Cerebellar nuclear complex (tissue), 1 donor: ENCODE measurements at regions not wholly inside any gene's neighbourhood (a gene's known extent, or its start where the extent isn't known, plus 50 kb on each side); places are given as distances from the start of the nearest gene placed in this dataset.
"Not testable (repeated sequence)": the region's sequence is repeated elsewhere in the genome, so short reads cannot be mapped to it uniquely, and the experiment has no call there.

Source experiments
- DNase-seq, 2 experiments: peaks; one replicate each; lab custom pipeline; 2025; lab: John Stamatoyannopoulos, UW

DNA sequence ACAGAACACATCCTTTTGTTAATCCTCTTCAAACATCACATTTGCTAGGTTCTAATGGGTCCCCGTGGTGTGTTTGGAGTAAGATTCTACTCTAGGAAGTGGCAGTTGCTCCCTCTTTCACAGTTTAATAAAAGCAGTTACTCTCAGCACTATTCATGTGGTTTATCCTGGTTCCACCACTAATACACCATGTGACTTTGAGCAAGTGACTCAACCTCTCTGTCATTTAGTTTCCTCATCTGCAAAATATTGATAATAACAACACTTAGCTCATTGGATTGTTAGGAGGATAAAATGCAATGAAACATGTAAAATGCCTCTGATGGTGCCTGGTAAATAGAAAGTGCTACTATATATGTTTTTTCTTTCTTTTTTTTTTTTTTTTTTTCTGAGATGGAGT is 488.0 kb upstream of the NOX3 start:
- DNase-seq: no peak

DNA sequence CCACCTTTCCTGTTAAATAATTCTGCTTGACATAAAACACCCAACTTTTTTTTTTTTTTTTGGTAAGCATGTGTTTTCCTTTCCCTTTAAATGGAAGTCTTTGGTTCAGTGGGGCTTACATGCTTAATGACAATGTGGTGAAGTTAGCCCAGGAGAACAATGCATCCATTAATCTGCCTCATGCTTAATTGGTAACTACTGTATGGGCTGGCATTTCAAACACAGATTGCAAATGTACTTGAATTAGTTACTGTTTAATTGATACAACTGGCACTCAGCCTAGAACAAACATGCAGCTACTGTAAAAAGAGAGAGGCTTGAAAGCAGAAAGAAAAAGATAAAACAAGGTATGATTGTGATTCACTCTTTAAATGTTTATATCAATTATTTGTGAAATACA is 483.6 kb upstream of the NOX3 start:
- no peak for DNase-seq

DNA sequence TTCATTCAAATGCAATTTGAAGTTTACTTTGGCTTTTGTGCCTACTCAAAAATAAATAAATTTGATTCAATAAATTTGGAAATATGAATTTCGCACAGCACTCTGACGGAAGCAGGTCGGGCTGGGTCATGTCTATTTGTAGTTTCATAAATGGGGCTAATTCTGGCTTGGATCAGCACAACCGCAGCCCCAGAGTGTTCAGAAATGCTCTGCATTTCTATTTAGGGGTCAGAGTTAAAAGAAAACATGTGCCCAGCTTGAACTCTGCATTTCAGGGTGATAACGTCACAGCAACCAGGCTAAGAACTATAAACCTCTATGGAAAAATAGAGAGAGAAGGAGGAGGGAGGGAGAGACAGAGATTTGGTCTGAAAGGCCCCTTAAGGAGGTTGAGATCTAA is 480.9 kb upstream of the NOX3 start:
- no peak for DNase-seq

DNA sequence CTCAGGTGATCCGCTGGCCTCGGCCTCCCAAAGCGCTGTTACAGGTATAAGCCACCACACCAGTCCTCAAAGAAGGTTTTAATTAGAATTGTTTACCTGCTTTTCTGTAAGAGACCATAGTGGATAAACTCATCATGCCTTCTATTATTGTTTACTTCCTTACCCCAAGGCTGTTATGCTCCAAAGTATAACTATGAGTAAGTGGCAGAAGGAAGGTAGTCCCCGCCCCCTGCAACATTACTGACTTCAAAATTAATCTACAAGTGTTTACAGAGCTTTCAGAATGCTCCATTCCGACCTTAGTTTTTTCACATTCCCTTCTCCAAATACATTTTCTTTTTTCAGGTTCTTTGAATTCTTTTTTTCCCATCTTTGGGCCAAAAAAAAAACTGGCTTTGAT is 480.5 kb upstream of the NOX3 start:
- DNase-seq: no peak

DNA sequence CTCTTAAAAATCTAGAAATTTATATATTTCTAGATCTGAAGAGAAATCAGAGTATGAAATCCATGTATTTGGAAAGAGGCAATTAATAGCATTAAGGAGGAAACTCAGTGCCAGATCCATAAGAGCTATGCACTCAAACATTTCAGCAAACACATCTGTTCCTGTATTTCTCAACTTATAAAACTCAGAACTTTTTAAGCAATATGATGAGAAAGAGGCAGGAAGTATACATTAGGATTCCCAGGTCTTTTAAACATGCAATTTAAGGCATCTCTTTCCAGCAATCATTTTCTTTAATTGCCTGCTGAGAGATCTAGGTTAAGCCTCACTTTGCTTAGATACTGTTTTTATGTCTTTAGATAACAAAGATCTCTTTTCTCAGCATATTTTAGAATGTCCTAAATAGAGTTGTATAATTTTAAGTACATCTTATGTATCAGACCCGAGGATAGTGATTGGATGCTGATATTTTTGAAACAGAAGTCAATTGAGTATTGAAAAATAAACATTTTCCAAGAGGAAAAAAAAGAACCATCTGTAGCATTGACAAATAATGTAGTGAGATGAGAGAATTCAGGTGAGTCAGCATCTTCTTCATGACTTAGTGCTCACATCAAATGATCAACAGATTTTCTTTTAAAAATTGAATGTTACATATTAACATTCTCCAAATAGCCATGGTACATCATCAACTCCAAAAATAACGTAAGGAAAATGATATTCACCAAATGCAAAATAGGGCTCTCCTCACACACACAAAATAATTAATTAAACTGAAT is 461.4 kb upstream of the NOX3 start:
- no peak for DNase-seq

DNA sequence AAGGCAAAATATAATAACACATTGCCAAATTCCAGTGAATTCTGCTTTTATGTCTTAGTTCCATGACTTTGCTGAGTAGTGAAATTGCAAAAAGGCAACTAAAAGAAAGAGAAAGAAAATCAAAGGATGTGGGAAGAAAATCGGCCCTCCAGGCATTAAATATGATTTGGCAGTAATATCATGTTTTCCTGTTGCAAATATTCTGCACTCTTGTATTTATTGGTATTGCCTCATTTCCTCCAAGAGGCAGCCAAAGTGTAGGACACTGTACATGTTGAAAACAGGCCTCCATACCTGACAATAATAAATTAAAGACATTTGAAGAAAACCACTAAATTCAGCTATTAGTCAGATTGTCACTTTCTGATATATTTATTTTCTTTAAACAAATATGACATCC is 460.0 kb upstream of the NOX3 start:
- no peak for DNase-seq

DNA sequence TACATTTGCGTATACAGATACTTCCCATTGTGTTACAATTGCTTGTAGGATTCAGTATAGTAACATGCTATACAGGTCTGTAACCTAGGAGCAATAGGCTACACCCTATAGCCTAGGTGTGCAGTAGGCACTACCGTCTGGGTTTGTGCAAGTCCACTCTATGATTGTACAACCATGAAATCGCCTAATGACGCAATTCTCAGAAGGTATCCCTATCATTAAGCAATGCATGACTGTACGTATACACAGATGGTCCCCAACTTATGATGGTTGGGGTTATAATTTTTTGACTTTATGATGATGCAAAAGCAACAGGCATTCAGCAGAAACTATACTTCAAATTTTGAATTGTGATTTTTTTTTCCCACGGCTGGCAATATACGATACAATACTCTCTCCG is 458.2 kb upstream of the NOX3 start:
- DNase-seq: no peak

DNA sequence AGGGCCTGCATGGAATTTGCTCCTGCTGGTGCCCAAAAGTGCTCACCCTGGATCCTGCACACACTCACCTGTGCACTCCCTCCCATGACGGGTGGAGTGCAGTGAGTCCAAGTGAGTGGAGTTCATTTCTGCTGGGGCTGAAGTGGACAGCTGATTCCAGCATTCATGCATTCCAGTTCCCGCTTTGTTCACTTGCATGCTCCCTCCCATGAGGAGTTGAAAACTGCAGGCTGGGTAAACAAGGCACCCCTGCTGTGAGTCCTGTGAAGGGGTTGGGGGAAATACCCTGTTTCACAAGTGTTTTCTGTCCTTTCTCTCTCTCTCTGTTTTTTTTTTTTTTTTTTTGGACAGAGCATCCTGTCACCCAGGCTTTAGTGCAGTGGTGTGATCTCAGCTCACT is 454.1 kb upstream of the NOX3 start:
- DNase-seq: no peak

DNA sequence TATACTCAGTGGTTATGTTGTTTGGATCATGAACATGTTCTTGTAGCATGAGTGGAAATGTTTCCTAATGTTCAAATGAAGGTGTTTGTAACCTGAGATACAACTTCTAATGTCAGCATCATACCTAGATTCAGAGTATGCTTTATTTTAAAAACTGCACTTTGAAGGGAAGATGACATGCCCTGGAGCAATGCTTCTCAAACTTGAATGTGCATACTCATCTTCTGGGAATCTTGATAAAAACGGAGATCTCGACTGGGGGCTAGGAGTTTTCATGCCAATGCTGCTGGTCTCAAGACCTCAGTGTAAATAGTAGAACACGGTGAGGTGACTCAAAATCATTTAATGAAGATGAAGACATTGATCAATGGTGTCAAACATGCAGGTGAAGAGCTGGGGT is 440.0 kb upstream of the NOX3 start:
- no peak for DNase-seq

DNA sequence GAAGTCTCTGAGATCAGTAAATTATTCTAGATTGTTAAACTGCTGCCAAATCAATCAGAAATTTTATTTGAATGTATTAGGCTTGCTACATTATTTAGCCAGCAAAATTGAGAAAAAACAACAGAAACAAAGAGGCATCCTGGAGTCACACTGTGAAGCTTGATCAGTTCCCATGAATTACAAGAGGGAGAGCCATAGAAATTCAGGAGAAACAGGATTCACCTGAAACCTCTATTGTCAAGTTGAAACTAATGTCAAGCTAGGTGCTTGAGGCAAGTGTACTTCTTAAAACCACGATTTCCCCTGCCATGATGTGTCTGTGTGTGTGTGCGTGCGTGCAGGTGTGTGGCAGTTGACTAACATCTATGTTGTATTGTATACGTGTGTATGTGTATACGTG is 439.1 kb upstream of the NOX3 start:
- no peak for DNase-seq

DNA sequence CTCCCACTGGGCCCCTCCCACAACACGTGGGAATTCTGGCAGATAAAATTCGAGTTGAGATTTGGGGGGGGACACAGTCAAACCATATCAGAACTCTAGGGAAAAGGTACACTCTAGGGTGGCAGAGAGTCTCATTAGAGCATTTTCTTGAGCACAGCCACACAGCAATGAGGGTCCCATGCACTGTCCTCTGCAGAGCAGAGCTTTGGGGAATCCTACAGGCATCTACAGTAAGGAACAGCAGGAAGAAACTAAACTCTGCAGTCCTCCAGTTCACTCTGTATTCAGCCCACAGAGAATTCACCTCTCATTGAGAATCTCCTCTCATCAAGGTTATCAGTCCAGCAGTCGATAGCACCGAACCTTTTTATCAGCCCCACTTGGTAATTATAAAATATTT is 438.6 kb upstream of the NOX3 start:
- DNase-seq: no peak

DNA sequence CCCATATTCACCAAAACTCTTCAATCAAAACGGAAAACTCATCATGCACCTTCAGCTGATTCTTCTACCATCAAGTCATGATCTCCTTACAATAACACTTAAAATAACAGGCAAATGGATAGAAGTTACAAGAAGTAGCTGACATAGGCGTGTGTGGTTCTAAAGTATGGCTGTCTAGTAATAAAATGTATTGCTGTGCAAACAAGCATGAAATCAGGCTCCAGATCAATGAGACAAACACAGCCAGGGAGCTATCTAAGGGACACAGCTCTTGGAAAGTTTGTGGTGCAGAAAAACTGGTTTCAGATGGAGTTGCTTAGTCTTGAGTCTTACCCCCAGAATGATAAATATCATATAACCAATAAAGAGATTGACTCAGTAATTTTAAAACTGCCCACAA is 434.8 kb upstream of the NOX3 start:
- DNase-seq: no peak

DNA sequence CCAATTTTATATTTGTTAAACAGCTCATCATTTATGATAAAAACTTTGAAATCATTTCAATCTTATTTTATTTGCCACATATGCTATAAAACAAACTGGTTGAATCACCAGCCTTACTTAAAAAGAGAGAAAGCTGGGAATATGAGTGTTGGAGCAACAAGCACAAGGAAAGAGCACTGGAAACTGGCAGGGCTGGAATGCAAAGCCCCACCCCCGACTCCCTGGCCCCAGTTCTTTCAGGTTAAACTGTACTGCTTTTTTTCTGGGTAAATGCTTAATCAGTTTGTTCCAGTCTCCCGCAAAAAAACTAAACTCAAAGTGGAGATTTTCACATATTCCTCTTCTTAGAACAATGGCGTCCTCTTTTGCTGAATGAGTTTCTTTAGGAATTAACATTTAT is 433.8 kb upstream of the NOX3 start:
- no peak for DNase-seq

DNA sequence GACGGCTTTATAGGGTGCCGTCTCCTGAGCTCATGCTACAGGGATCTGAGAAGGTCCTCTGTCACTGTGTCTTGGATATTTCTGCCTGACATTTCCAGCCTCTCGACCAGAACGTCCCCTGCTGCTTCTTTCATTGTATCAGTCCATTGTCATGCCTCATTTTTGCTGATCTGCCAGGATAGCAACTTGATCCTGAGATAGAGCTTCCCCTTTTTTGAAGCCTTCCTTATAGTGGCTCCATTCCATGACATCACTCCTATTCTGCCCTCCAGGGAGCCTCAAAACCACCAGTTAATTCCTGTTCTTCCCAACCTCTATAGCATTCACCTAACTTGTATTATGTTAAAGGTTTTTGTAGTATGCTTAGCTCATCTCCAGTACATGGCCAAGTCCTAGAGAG is 431.8 kb upstream of the NOX3 start:
- no peak for DNase-seq

DNA sequence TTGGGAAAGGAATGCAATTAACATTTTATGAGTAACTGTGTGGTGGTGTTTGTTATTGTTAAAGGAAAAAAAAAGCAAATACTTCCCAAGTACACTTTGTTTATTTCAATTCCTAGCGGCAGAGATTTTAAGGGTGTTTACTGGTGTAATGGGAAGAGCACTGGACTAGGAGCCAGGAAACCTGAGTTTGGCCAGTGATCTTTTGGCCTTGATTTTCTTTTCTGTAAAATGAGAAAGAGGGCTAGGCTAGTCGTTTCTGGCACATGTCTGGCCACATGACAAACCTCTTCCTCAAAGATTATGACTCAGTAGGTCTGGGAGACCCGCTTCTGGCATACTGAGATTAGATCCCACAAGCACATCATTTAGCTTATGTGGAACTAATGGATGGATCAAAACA is 428.1 kb upstream of the NOX3 start:
- no peak for DNase-seq

DNA sequence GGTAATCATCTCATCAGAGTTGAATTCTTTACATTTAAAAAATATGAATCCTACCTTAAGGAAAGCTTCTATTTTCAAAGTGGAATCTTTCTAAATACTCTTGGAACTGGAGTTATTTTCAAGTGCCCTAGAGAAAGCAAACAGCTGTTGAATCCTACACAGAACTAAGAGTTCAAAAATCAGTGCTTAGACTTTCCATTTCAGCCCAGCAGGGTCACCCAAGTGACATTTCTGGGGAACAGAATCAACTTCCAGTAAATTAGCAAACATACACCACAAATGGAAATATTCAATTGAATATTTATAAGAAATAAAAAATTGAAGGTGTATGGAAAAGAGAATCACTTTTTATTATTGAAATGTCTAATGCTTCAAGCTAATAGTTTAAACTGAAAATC is 427.7 kb upstream of the NOX3 start:
- no peak for DNase-seq

DNA sequence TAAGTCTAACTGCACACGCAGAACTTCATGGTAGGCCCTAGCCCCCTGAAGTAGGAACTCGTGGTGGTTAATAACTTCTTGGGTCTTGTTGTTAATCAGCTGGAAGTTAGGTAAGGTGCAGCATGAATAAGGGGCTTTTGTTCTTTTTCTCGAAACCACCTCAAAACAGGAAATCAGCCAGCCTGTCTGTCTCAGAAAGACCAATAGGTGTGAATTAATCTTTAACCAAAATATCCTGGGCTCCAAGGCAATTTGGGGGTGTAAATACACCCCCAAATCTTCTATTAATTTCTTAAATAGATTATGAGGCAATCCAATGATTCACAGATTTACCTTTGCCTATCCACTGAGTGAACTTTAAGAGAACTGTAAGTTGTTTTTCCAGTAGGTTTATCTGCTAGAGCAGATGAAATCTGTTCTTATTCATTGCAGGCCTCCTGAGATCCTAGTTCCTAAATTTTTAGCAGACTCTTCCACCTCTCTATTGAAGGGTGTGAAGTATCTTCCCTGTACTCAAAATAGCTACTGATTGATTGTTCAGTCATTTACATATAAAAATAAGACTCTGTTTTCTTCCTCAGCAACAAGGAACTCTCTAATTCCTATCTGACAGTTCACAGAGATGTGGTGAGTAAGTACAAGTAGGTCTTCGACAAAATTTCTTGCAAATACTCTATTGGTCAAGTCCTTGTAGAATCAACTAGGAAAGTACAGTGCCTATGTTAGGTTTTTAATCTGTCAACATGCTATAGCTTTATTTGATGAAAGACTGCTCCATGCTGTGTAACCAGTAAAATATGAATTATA is 427.1 kb upstream of the NOX3 start:
- no peak for DNase-seq

DNA sequence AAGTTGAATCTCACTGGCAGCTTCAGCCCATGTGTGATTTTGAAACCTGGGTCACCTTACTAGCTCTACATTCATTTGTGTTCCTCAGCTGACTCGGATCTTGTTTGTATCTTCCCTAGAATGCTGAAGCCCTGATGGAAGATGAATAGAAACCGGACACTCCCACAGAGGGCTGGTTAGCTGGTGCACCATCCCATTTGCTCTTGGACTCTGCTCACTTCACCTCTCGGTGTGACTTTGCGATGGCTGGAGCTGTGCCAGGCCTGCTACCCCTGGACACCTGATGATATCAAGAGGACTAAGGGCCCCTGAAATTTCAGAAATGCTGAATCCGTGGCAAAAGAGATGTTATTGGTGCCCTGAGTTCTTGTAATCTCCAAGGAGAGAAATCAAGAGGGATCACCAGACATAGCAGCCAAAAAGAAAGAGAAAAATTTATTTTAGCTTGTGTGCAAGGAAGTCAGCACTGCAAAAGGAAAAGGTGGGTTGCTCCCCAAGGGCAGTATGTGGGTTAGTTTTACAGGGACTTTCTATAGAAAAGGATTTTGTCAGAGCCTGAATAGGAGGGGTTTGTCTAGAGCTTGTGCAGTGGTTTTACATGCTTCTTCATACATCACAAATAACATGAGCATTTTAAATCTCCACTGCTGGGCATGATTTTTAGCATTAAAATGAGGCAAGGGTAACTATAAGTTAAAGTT is 426.3 kb upstream of the NOX3 start:
- DNase-seq: no peak

DNA sequence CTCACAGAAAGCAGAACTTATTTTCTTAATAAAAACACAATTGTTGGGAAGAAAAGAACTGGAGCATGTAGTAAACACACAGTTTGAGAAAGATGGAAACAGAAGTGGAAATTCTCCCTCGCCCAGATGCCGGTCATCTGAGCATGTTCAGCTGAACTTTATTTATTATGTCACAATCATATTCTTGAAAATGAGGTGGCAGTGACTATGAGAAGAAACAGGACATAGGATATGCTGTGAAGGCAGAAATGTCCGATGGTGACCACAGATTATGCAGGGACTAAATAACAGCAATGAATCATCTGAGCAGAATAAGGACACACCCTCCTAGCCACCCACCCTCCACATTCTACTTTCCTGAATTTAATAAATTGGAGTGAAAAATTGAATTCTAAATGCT is 425.3 kb upstream of the NOX3 start:
- DNase-seq: no peak

DNA sequence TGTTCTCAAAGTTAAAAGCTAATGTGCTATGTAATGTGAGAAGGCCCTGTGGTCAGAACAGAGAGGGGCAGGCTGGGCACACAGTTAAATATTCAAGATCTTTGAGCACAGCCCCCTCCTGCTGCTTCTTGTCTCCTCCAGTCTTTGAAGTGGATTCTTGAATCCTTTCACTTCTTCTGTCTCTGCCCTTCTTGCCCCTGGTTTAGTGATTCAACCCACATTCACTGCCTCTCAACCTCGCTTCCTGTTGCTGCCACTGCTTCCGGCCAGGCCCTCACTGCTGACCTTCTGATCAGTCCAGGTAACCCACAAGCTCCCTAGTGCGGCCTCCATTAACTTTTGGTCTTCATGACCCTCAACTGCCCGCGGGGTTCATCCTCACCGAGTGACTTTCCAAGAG is 417.3 kb upstream of the NOX3 start:
- DNase-seq: no peak

DNA sequence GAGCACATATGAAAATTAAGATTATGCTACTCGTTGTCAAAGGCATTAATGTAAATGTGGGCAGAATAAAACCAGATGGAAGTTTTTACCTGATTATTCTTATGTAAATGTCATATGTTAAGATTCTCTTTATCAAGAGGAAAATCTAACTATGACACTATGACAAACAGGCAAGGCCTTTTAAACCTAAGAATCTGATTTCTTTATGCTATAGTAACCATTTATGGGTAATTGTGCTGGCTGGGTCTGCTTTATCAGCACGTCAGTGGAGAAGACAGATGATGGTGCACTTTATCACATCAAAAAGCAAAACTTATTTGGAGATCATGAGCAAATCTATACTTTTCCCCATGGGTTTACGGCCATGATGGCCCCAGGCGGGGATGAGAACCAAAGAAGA is 412.0 kb upstream of the NOX3 start:
- no peak for DNase-seq

DNA sequence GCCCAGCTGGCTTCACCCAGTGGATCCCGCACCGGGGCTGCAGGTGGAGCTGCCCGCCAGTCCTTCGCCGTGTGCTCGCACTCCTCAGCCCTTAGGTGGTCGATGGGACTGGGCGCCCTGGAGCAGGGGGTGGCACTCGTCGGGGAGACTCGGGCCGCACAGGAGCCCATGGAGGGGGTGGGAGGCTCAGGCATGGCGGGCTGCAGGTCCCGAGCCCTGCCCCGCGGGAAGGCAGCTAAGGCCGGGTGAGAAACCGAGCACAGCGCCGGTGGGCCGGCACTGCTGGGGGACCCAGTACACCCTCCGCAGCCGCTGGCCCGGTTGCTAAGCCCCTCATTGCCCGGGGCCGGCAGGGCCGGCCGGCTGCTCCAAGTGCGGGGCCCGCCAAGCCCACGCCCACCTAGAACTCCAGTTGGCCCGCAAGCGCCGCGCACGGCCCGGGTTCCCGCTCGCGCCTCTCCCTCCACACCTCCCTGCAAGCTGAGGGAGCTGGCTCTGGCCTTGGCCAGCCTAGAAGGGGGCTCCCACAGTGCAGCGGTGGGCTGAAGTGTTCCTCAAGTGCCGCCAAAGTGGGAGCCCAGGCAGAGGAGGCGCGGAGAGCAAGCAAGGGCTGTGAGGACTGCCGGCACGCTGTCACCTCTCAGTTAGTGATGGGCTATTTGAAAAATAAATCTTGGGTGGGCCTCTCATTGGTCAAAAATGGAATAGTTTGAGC is 411.2 kb upstream of the NOX3 start:
- DNase-seq: not testable (repeated sequence)
